ENCODE measurements at regions not wholly inside any gene's neighbourhood (a gene's known extent, or its start where the extent isn't known, plus 50 kb on each side); places are given as distances from the start of the nearest gene placed in this dataset.

DNA sequence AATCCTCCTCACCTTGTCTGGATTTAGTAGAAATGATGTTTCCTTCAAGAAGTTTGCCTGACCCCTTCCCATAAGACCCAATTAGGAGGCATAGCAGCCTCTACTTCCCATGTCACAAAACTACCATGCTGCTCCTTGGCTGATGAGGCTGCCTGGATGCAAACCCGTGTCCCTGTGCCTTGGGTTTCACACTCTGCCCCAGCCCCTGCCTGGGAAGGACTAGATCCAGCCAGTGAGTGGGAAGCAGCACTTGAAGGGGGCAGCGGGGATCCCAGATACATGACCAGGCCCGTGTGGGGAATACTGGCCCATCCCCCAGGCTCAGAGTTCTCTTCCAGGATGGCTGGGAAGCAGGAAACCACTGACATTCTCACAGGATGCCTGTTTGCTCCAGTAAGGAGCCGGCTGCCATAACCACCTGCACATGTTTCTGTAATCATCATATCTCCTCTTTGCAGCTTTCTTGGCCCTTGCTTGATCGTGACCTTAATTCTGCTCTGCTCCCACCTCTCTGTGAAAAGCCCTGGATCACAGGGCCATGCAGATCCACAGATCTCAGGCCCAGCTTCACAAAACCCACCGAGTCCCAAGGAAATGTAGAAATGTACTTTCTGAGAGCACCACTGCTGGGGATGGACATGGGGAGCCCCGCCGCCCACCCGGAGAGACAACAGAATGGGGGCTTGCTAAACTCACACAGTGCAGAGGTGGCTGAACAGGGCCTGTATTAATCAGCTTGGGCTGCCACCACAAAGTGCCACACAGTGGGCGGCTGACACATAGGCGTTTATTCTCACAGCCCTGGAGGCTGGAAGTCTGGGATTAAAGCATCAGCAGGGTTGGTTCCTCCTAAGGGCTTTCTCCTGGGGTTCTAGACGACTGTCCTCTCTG, 287.8 kb upstream of the IGFBP3 start:
- Histone ChIP-seq H2AFZ (ENCODE audit: low read depth) (no peak overlapping the region), H3K4me2 (peak overlapping the region; percentile 66), H3K4me3 (IDR thresholded peaks at IDR 0.05; ENCODE audit: insufficient read depth, low read depth, low read length) (no peak overlapping the region), H3K79me2 (ENCODE audit: insufficient read depth, low read depth) (no peaks in the 10 kb centered on the region), H3K27me3 (ENCODE audit: insufficient read depth, low read depth) (no peaks in the 10 kb centered on the region), H3K9ac (no peak overlapping the region), H4K20me1 (ENCODE audit: insufficient read depth) (no peaks in the 10 kb centered on the region), H3K4me1 (ENCODE audit: low read depth, poor library complexity, severe bottlenecking) (peaks cover 48% of the 10 kb centered on the region), H3K36me3 (ENCODE audit: insufficient read depth) (no peaks in the 10 kb centered on the region), H3K27ac (no peak overlapping the region)
- TF ChIP-seq, protein P1, sequence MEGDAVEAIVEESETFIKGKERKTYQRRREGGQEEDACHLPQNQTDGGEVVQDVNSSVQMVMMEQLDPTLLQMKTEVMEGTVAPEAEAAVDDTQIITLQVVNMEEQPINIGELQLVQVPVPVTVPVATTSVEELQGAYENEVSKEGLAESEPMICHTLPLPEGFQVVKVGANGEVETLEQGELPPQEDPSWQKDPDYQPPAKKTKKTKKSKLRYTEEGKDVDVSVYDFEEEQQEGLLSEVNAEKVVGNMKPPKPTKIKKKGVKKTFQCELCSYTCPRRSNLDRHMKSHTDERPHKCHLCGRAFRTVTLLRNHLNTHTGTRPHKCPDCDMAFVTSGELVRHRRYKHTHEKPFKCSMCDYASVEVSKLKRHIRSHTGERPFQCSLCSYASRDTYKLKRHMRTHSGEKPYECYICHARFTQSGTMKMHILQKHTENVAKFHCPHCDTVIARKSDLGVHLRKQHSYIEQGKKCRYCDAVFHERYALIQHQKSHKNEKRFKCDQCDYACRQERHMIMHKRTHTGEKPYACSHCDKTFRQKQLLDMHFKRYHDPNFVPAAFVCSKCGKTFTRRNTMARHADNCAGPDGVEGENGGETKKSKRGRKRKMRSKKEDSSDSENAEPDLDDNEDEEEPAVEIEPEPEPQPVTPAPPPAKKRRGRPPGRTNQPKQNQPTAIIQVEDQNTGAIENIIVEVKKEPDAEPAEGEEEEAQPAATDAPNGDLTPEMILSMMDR (conservative IDR thresholded peaks at IDR 0.05; ENCODE audit: low read depth, low read length): no peak

DNA sequence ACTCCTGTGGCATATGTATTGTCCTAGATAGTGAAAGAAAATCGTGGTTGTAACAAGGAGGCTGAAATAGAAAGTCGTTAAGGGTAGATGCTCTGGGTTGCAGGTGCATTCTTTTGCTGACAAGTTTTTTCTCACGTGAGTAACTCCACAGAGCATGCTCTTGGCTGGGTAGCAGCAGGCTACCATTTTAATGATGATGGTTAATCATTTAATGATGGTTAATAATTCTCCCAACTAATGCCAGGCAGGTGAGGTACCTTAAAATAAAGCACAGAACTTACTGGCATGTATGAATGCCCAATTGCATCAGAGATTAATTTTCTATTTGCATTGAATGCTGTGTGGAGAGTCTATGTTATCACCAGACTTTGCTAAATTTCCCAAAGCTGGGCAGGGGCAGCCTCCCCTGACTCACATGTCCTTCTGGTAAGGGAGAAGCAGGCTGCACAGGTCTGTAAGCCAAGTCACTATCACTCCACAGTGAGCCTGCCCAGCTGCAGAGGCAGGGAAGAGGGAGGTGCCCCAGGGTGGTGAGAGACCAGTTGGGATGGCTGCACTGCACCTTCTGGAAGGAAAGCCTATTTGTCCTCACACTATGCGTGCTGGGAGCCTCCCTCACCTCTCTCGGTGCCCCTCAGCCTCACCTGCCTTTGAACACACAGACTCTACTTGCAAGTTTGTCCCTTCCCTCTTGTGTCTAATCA, 287.0 kb upstream of the IGFBP3 start:
- H2AFZ ChIP-seq (ENCODE audit: low read depth): peak overlapping the region; percentile 28; the same call in 1 of the 2 replicates
- H3K27ac ChIP-seq: peak overlapping the region; percentile 40; the same call in 1 of the 2 replicates
- H3K4me1 ChIP-seq (ENCODE audit: low read depth, poor library complexity, severe bottlenecking): peaks cover 48% of the 10 kb centered on the region
- no peak overlapping the region for H3K9ac ChIP-seq
- peak overlapping the region; percentile 66 for H3K4me2 ChIP-seq
- no peak overlapping the region for H3K4me3 ChIP-seq (IDR thresholded peaks at IDR 0.05; ENCODE audit: insufficient read depth, low read depth, low read length)
- H3K36me3 ChIP-seq (ENCODE audit: insufficient read depth): no peaks in the 10 kb centered on the region
- no peaks in the 10 kb centered on the region for H3K27me3 ChIP-seq (ENCODE audit: insufficient read depth, low read depth)
- no peaks in the 10 kb centered on the region for H4K20me1 ChIP-seq (ENCODE audit: insufficient read depth)
- TF ChIP-seq, protein P1 (conservative IDR thresholded peaks at IDR 0.05; ENCODE audit: low read depth, low read length): no peak
- H3K79me2 ChIP-seq (ENCODE audit: insufficient read depth, low read depth): no peaks in the 10 kb centered on the region

DNA sequence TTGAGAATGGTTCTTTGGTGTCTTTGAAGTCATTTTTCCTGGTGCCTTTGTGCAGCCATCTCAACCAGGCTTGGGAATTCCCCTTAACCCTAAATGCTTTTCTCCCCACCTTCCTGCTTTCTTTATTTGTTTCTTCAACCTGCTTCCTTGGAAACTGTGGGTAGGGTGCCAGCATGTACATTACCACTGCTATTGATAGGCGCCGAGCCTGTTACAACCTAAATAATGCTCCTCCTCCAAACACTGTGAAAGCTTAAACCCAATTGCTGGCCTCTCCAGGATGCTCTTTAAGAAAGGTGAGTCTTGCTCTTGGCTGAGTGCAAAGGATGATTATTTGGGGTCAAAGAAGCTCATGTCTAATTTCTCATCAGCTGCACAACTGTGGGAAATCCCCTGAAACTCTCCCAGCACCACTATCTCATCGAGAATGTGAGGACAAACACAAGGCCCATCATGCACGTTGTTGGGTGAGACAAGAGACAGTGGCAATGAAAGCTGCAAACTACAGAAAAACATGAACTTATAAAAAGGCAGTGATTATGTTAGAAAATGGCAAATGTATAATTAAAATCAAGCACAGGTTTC, 285.5 kb upstream of the IGFBP3 start:
- Histone ChIP-seq H3K4me3 (IDR thresholded peaks at IDR 0.05; ENCODE audit: insufficient read depth, low read depth, low read length) (no peak overlapping the region), H3K79me2 (ENCODE audit: insufficient read depth, low read depth) (no peaks in the 10 kb centered on the region), H4K20me1 (ENCODE audit: insufficient read depth) (no peaks in the 10 kb centered on the region), H3K27me3 (ENCODE audit: insufficient read depth, low read depth) (no peaks in the 10 kb centered on the region), H3K4me2 (peak overlapping the region; percentile 66), H3K4me1 (ENCODE audit: low read depth, poor library complexity, severe bottlenecking) (peaks cover 48% of the 10 kb centered on the region), H3K27ac (peak overlapping the region; percentile 40), H3K9ac (no peak overlapping the region), H3K36me3 (ENCODE audit: insufficient read depth) (no peaks in the 10 kb centered on the region), H2AFZ (ENCODE audit: low read depth) (0 out of 2 replicates have a peak overlapping the region, but pooled peaks have one; percentile 7)
- TF ChIP-seq, protein P1 (conservative IDR thresholded peaks at IDR 0.05; ENCODE audit: low read depth, low read length): no peak

DNA sequence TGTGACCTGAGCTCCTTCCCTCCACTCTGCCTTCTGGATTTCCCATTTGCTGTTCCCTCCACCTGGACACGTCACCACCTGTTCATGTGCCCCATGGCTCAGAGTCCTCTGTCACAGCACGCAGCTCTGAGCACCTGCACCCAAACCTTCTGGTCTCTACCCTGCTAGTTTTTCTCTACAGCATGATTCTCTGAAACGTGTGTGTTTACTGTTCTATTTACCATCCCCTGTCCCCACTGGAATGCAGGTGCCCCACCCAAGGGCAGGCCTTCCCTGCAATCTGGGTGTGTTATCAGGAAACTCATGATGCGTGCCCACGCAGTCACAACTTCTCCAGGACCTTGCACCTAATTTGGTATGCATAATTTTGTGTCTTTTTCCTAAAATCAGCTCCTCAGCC, 284.4 kb upstream of the IGFBP3 start:
- no peaks in the 10 kb centered on the region for H3K79me2 ChIP-seq (ENCODE audit: insufficient read depth, low read depth)
- H3K4me3 ChIP-seq (IDR thresholded peaks at IDR 0.05; ENCODE audit: insufficient read depth, low read depth, low read length): no peak overlapping the region
- H2AFZ ChIP-seq (ENCODE audit: low read depth): no peak overlapping the region
- no peaks in the 10 kb centered on the region for H3K27me3 ChIP-seq (ENCODE audit: insufficient read depth, low read depth)
- no peak overlapping the region for H3K9ac ChIP-seq
- TF ChIP-seq, protein P1 (conservative IDR thresholded peaks at IDR 0.05; ENCODE audit: low read depth, low read length): no peak
- no peaks in the 10 kb centered on the region for H3K36me3 ChIP-seq (ENCODE audit: insufficient read depth)
- peak overlapping the region; percentile 66; the same call in 1 of the 2 replicates for H3K4me2 ChIP-seq
- no peaks in the 10 kb centered on the region for H4K20me1 ChIP-seq (ENCODE audit: insufficient read depth)
- H3K4me1 ChIP-seq (ENCODE audit: low read depth, poor library complexity, severe bottlenecking): peaks cover 48% of the 10 kb centered on the region
- 0 out of 2 replicates have a peak overlapping the region, but pooled peaks have one; percentile 40 for H3K27ac ChIP-seq
